ENCODE measurements at regions not wholly inside any gene's neighbourhood (a gene's known extent, or its start where the extent isn't known, plus 50 kb on each side); places are given as distances from the start of the nearest gene placed in this dataset. TPM values are rescaled to one million over a fixed set of nuclear protein-coding genes. Genes with fewer than 3 reads are reported as not detected.

DNA sequence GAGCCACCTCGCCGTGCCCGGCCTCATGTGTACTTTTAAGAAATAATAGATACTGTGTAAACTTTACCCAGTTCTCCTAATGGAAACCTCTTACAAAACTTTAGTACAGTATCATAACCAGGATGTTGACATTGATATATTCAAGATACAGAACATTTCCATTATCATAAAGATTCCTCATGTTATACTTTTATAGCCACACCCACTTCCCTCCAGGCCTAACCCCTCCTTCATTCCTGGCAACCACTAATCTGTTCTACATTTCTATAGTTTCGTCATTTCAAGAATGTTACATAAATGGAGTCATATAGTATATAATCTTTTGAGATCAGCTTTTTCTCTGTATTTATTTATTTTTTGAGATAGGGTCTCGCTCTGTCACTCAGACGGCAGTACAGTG is 52.6 kb upstream of the SALL4 start:
- DNase-seq (ENCODE audit: low read depth, low spot score) = no peak
- no peak overlapping the region for H3K4me3 ChIP-seq (ENCODE audit: low read depth, low read length)
- ChIA-PET POLR2A (no interaction called here), CTCF (no interaction called here)
- TF ChIP-seq, protein P1, sequence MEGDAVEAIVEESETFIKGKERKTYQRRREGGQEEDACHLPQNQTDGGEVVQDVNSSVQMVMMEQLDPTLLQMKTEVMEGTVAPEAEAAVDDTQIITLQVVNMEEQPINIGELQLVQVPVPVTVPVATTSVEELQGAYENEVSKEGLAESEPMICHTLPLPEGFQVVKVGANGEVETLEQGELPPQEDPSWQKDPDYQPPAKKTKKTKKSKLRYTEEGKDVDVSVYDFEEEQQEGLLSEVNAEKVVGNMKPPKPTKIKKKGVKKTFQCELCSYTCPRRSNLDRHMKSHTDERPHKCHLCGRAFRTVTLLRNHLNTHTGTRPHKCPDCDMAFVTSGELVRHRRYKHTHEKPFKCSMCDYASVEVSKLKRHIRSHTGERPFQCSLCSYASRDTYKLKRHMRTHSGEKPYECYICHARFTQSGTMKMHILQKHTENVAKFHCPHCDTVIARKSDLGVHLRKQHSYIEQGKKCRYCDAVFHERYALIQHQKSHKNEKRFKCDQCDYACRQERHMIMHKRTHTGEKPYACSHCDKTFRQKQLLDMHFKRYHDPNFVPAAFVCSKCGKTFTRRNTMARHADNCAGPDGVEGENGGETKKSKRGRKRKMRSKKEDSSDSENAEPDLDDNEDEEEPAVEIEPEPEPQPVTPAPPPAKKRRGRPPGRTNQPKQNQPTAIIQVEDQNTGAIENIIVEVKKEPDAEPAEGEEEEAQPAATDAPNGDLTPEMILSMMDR (IDR thresholded peaks at IDR 0.05; ENCODE audit: low read depth, low read length) = no peak
- no peaks in the 10 kb centered on the region for H3K9me3 ChIP-seq (ENCODE audit: control insufficient read depth, insufficient read depth, low read length)
- no peaks in the 10 kb centered on the region for H3K27me3 ChIP-seq (ENCODE audit: control insufficient read depth, insufficient read depth, low read length)
- H3K27ac ChIP-seq (ENCODE audit: low read depth, low read length) = no peak overlapping the region

Small RNA genes lying in the stretch of these regions (small RNA-seq; reads per million reads assigned to genes)
- gene RNU6-347P (ENCODE audit: insufficient read length, low read depth) = not detected
- not detected for gene RNU7-6P (ENCODE audit: insufficient read length, low read depth)
